ENCODE measurements at regions not wholly inside any gene's neighbourhood (a gene's known extent, or its start where the extent isn't known, plus 50 kb on each side); places are given as distances from the start of the nearest gene placed in this dataset.

- no peak for TF ChIP-seq POLR2A (IDR thresholded peaks at IDR 0.05)
- TF ChIP-seq, protein P1, sequence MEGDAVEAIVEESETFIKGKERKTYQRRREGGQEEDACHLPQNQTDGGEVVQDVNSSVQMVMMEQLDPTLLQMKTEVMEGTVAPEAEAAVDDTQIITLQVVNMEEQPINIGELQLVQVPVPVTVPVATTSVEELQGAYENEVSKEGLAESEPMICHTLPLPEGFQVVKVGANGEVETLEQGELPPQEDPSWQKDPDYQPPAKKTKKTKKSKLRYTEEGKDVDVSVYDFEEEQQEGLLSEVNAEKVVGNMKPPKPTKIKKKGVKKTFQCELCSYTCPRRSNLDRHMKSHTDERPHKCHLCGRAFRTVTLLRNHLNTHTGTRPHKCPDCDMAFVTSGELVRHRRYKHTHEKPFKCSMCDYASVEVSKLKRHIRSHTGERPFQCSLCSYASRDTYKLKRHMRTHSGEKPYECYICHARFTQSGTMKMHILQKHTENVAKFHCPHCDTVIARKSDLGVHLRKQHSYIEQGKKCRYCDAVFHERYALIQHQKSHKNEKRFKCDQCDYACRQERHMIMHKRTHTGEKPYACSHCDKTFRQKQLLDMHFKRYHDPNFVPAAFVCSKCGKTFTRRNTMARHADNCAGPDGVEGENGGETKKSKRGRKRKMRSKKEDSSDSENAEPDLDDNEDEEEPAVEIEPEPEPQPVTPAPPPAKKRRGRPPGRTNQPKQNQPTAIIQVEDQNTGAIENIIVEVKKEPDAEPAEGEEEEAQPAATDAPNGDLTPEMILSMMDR (IDR thresholded peaks at IDR 0.05 in 8 of 11, conservative IDR thresholded peaks at IDR 0.05 in 3 of 11), result no peak
- no peak for TF ChIP-seq POLR2AphosphoS5 (IDR thresholded peaks at IDR 0.05)
- WGBS, 5 donors, result 60 to 77% (median 67%) methylated on average over 2 of the region's 2 CpGs
- H3K27me3 ChIP-seq (replicated peaks in 1 of 7), result peaks cover 0 to 3% (median 0%) of the 10 kb centered on the region in 7 donors
- H3K4me1 ChIP-seq, result no peaks in the 10 kb centered on the region
- intact Hi-C loops (cut with DNase I; ENCODE audit: low total_unique reads), result no loop called here
- H3K9me3 ChIP-seq, result no peaks in the 10 kb centered on the region
- H3K27ac ChIP-seq, result no peak overlapping the region
- H3K36me3 ChIP-seq, result no peaks in the 10 kb centered on the region
- DNase-seq, result no peak
- no peak overlapping the region for H3K4me3 ChIP-seq
Measured at GRCh38 chr10:2173327-2173726, 436.0 kb upstream of the ADARB2 start.

DNA sequence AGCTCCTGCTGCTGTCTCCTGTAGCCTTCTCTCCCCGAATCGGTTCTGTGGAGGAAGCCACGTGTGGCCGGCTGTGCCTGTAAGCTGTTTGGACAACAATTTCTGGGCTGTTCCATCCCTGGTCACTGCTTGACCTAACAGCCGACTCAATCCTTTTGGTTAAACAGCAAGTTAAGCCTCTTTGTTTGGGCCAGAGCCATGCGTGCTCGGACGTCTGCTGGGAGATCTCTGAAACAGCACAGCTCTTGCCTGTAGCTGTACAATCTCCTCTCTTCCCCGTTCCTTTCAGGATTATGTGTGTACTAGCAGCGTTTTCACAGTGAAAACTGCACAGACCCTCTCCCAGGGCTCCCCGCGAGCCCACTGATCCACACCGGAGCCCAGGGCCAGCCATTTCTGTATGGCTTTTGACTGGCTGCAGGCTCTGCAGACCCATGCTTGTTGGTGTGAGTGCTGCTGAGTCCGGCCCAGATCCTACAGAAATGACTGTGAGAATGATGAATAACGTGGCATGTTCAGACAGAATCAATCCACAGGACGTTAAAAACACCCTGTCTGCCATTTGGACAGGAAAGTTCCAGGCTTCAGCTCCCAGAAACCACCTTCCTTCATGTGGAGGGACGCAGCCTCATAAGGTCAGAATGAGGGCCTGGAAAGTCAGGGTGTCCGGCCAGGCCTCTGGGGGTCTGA is 428.6 kb upstream of the ADARB2 start:
- TF ChIP-seq POLR2A (IDR thresholded peaks at IDR 0.05), result no peak
- TF ChIP-seq POLR2AphosphoS5 (IDR thresholded peaks at IDR 0.05), result no peak
- TF ChIP-seq, protein P1 (IDR thresholded peaks at IDR 0.05 in 8 of 11, conservative IDR thresholded peaks at IDR 0.05 in 3 of 11), result no peak
- DNase-seq, result no peak
- no peaks in the 10 kb centered on the region for H3K9me3 ChIP-seq
- H3K36me3 ChIP-seq, result no peaks in the 10 kb centered on the region
- no peak overlapping the region for H3K27ac ChIP-seq
- 78 to 87% (median 81%) methylated on average over 18 of the region's 18 CpGs for whole genome bisulfite sequencing, 5 donors
- H3K4me3 ChIP-seq, result no peak overlapping the region
- no peaks in the 10 kb centered on the region for H3K27me3 ChIP-seq (replicated peaks in 1 of 7)
- intact Hi-C loops (cut with DNase I; ENCODE audit: low total_unique reads), result no loop called here
- H3K4me1 ChIP-seq, result no peaks in the 10 kb centered on the region

DNA sequence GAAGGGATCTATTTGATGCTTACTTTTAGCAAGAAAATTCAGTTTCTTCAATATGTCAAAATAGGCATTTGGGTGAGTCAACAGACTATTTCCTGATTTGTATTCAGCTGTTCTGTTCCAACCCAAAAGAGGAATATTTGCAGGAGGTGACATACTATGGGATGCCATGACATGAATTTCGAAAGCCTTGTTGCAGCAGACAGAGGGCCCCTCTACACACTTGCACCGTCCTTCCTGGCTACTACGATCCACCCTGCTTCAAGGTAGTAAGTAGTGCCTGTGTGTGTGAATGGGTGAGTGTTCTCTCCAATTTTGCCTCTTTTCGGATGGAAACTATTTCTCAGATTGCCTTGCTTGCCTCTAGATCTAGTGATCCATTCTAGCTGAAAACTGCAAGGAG is 413.0 kb upstream of the ADARB2 start:
- no peak for DNase-seq

DNA sequence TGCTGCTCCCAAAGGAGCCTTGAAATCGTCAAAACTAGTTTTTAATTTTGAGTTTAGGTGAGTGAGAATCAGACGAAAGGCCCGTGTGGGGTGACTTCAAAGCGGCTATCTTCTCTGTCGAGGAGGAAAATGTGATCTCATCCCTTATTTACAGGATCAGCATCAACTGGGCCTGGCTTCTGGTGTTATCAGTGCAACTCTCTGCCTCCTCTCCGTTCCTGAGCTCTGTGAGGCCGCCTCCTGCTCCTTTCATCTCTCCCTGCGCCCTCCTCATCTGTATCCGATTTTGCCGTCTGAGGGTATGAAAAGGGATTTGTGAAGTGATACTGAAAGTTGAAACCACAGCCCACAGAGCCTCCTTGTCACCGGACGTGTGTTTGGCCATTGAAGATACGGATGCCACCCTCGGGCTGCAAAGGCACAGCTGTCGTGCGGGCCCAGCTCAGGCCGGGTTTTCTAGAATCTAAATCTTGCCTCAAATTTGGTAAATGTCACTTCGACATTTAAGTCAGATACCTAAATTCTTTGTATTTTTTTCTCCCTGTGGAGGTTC is 408.7 kb upstream of the ADARB2 start:
- Histone ChIP-seq H3K27me3 (replicated peaks in 1 of 7) (peaks cover 0 to 10% (median 0%) of the 10 kb centered on the region in 7 donors), H3K27ac (no peak overlapping the region), H3K4me3 (no peak overlapping the region), H3K4me1 (no peaks in the 10 kb centered on the region), H3K9me3 (no peaks in the 10 kb centered on the region), H3K36me3 (no peaks in the 10 kb centered on the region)
- 65 to 77% (median 73%) methylated on average over 18 of the region's 18 CpGs for WGBS, 5 donors
- no peak for TF ChIP-seq POLR2AphosphoS5 (IDR thresholded peaks at IDR 0.05)
- no peak for TF ChIP-seq POLR2A (IDR thresholded peaks at IDR 0.05)
- TF ChIP-seq, protein P1 (IDR thresholded peaks at IDR 0.05 in 8 of 11, conservative IDR thresholded peaks at IDR 0.05 in 3 of 11), result no peak
- no peak for DNase-seq
- intact Hi-C loops (cut with DNase I; ENCODE audit: low total_unique reads), result no loop called here

More for the DNA sequence above, 413.0 kb upstream of the ADARB2 start:
- Histone ChIP-seq H3K27me3 (replicated peaks in 1 of 7) (peaks cover 0 to 4% (median 0%) of the 10 kb centered on the region in 7 donors), H3K27ac (no peak overlapping the region), H3K36me3 (no peaks in the 10 kb centered on the region), H3K4me3 (no peak overlapping the region), H3K9me3 (no peaks in the 10 kb centered on the region), H3K4me1 (no peaks in the 10 kb centered on the region)
- TF ChIP-seq POLR2AphosphoS5 (IDR thresholded peaks at IDR 0.05) (no peak), POLR2A (IDR thresholded peaks at IDR 0.05) (no peak)
- TF ChIP-seq, protein P1 (IDR thresholded peaks at IDR 0.05 in 8 of 11, conservative IDR thresholded peaks at IDR 0.05 in 3 of 11), result no peak
- intact Hi-C loops (cut with DNase I; ENCODE audit: low total_unique reads), result no loop called here
- 70 to 85% (median 78%) methylated on average over 4 of the region's 4 CpGs for WGBS, 5 donors

Data from spleen (tissue), 11 donors.